ENCODE measurements at regions not wholly inside any gene's neighbourhood (a gene's known extent, or its start where the extent isn't known, plus 50 kb on each side); places are given as distances from the start of the nearest gene placed in this dataset.

GRCh38 chr2:128424406-128425171 lies 105.9 kb upstream of the HS6ST1 start:
- TF ChIP-seq POLR2A (IDR thresholded peaks at IDR 0.05; ENCODE audit: low read depth, low read length) (no peak), CTCF (IDR thresholded peaks at IDR 0.05; ENCODE audit: extremely low read depth in 1 of 2, insufficient read depth in 1 of 2, low read depth in 1 of 2, low read length in 2 of 2) (no peak), GATA2 (IDR thresholded peaks at IDR 0.05; ENCODE audit: insufficient read depth, insufficient read length, low read depth, low read length) (no peak), MYC (IDR thresholded peaks at IDR 0.05; ENCODE audit: low read depth, low read length) (no peak), POLR2AphosphoS5 (IDR thresholded peaks at IDR 0.05; ENCODE audit: insufficient read depth, low read depth, low read length) (no peak), FOS (IDR thresholded peaks at IDR 0.05; ENCODE audit: borderline replicate concordance, insufficient read depth, low read length) (no peak), EZH2 (IDR thresholded peaks at IDR 0.05; ENCODE audit: borderline replicate concordance, low read depth, low read length, severe bottlenecking) (no peak), JUN (IDR thresholded peaks at IDR 0.05; ENCODE audit: borderline replicate concordance, insufficient read depth, insufficient read length, low read depth) (no peak), MAX (IDR thresholded peaks at IDR 0.05; ENCODE audit: insufficient read depth, insufficient read length) (no peak)
- Histone ChIP-seq H3K79me2 (ENCODE audit: control insufficient read depth, insufficient read depth, low read length) (no peaks in the 10 kb centered on the region), H3K4me2 (ENCODE audit: insufficient read depth, low read length) (no peak overlapping the region), H3K9me3 (replicated peaks; ENCODE audit: control insufficient read depth, insufficient read depth, low read length) (no peaks in the 10 kb centered on the region), H3K9ac (replicated peaks; ENCODE audit: extremely low read depth, insufficient read depth, low read length) (no peak overlapping the region), H3K27me3 (ENCODE audit: control insufficient read depth in 2 of 2, insufficient read depth in 2 of 2, low read length in 2 of 2) (peaks cover 2 to 6% of the 10 kb centered on the region in 2 experiments), H3K9me1 (replicated peaks; ENCODE audit: control insufficient read depth, extremely low read depth, insufficient read depth, low read length) (no peaks in the 10 kb centered on the region), H2AFZ (ENCODE audit: low read depth, low read length) (no peak overlapping the region), H3K36me3 (ENCODE audit: control insufficient read depth in 2 of 2, extremely low read depth in 1 of 2, insufficient read depth in 2 of 2, low read length in 2 of 2) (no peaks in the 10 kb centered on the region), H3K4me3 (replicated peaks in 1 of 3; ENCODE audit: insufficient read depth in 1 of 3, low read depth in 1 of 3, low read length in 3 of 3) (no peak overlapping the region), H4K20me1 (replicated peaks; ENCODE audit: control insufficient read depth, extremely low read depth, insufficient read depth, low read length) (no peaks in the 10 kb centered on the region), H3K4me1 (ENCODE audit: control insufficient read depth, extremely low read depth, insufficient read depth, low read length) (no peaks in the 10 kb centered on the region), H3K27ac (ENCODE audit: insufficient read depth, low read depth, low read length) (no peak overlapping the region)
- FAIRE-seq (no peak), DNase-seq (ENCODE audit: low read depth, low spot score) (no peak)
- BruUV-seq (replicated peaks): no TSS peak
- intact Hi-C loops (cut with micrococcal nuclease): no loop called here
- POLR2A ChIA-PET: interaction anchor here (0.6 kb wide), 1 partner anchor 21 kb away, joined by 3 read pairs; no protein-coding TSS in a partner anchor
- dilution Hi-C loops (cut with MboI; ENCODE audit: extremely low pct_ligation_motif_present, low sequenced_read_pairs): no loop called here
- CTCF ChIA-PET: interaction anchor here (1.1 kb wide), 1 partner anchor 68 kb away, joined by 3 read pairs; no protein-coding TSS in a partner anchor
